ENCODE measurements at regions not wholly inside any gene's neighbourhood (a gene's known extent, or its start where the extent isn't known, plus 50 kb on each side); places are given as distances from the start of the nearest gene placed in this dataset.
"Not testable (repeated sequence)": the region's sequence is repeated elsewhere in the genome, so short reads cannot be mapped to it uniquely, and the experiment has no call there.

DNA sequence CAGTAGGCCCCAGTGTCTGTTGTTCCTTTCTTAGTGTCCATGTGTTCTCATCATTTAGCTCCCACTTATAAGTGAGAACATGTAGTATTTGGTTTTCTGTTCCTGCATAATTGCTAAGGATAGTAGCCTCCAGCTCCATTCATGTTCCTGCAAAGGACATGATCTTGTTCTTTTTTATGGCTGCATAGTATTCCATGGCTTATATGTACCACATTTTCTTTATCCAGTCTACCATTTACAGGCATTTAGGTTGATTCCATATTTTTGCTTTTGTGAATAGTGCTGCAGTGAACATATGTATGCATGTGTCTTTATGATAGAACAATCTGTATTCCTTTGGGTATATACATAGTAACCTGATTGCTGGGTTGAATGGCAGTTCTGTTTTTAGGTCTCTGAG, 134.4 kb upstream of the MON1B start:
- not testable (repeated sequence) for TF ChIP-seq POLR2A (IDR thresholded peaks at IDR 0.05; ENCODE audit: low read length); MAFK (IDR thresholded peaks at IDR 0.05; ENCODE audit: partially characterized antibody); EP300 (IDR thresholded peaks at IDR 0.05); TP53 (CRISPR knock-in tag; IDR thresholded peaks at IDR 0.05); ZSCAN20 (CRISPR knock-in tag; IDR thresholded peaks at IDR 0.05); JUNB (IDR thresholded peaks at IDR 0.05); POLR2AphosphoS2 (conservative IDR thresholded peaks at IDR 0.05; ENCODE audit: low read length); RFX5 (IDR thresholded peaks at IDR 0.05); CHD2 (IDR thresholded peaks at IDR 0.05; ENCODE audit: low read length, partially characterized antibody)
- TF ChIP-seq, protein P1, sequence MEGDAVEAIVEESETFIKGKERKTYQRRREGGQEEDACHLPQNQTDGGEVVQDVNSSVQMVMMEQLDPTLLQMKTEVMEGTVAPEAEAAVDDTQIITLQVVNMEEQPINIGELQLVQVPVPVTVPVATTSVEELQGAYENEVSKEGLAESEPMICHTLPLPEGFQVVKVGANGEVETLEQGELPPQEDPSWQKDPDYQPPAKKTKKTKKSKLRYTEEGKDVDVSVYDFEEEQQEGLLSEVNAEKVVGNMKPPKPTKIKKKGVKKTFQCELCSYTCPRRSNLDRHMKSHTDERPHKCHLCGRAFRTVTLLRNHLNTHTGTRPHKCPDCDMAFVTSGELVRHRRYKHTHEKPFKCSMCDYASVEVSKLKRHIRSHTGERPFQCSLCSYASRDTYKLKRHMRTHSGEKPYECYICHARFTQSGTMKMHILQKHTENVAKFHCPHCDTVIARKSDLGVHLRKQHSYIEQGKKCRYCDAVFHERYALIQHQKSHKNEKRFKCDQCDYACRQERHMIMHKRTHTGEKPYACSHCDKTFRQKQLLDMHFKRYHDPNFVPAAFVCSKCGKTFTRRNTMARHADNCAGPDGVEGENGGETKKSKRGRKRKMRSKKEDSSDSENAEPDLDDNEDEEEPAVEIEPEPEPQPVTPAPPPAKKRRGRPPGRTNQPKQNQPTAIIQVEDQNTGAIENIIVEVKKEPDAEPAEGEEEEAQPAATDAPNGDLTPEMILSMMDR (IDR thresholded peaks at IDR 0.05) = not testable (repeated sequence)
- TF ChIP-seq, protein P2, sequence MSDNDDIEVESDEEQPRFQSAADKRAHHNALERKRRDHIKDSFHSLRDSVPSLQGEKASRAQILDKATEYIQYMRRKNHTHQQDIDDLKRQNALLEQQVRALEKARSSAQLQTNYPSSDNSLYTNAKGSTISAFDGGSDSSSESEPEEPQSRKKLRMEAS (IDR thresholded peaks at IDR 0.05) = not testable (repeated sequence)

All from A549 (cell line).